Panc1 (cell line): ENCODE measurements at regions not wholly inside any gene's neighbourhood (a gene's known extent, or its start where the extent isn't known, plus 50 kb on each side); places are given as distances from the start of the nearest gene placed in this dataset.

Experiments
- CTCF ChIP-seq: fragments of 450-650 bp; IDR thresholded peaks from 2 replicates; pipeline ENCODE4 v1.5.1; 2017; ENCODE audit warnings: mild to moderate bottlenecking
- POLR2AphosphoS5 ChIP-seq: IDR thresholded peaks from 2 replicates; pipeline ENCODE4 v1.6.1; 2012; ENCODE audit warnings: mild to moderate bottlenecking, low read depth, low read length, moderate library complexity
- REST ChIP-seq, 2 experiments: IDR thresholded peaks; 2 replicates each; pipeline ENCODE4 v1.6.1; 2011 to 2012; ENCODE audit warnings: low read depth in 2 of 2, control low read depth in 1 of 2, low read length in 1 of 2, mild to moderate bottlenecking in 1 of 2, moderate library complexity in 1 of 2; ENCODE audit not compliant: insufficient read depth in 1 of 2

DNA sequence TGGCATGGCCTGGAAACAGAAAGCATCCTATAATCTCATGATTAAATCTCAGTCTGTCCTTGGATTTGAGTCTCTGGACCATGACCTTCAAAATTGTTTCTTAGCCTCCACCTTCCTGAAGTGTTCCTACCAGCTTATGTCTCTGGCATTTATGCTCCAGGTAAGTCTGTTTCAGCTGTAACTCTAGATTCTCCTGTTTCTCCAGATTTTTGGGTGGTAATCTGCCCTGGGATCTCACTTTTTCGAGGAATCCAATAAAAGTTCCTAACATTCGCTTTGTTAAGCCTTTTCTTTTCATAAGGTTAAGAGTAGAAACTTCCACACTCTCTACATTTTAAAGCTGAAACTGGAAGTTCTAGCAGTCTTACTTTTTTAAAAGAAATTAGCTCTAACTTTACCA is 318.5 kb downstream of the C6orf118 start:
- TF ChIP-seq CTCF = no peak
- TF ChIP-seq REST (IDR thresholded peaks at IDR 0.05; ENCODE audit: insufficient read depth in 1 of 2, low read depth in 2 of 2, low read length in 1 of 2) = no peak
- no peak for TF ChIP-seq POLR2AphosphoS5
